HG03097 (cell line): ENCODE measurements at regions not wholly inside any gene's neighbourhood (a gene's known extent, or its start where the extent isn't known, plus 50 kb on each side); places are given as distances from the start of the nearest gene placed in this dataset.
A peak's percentile ranks its signal among the peaks of the same experiment; 100 is the strongest.
"Not testable (repeated sequence)": the region's sequence is repeated elsewhere in the genome, so short reads cannot be mapped to it uniquely, and the experiment has no call there.

ENCODE experiments used
- ATAC-seq: cut with Tn5 transposase; IDR thresholded peaks from one replicate; pipeline ENCODE4 v1.9.1; 2021; ENCODE audit not compliant: unreplicated experiment, low FRiP score

DNA sequence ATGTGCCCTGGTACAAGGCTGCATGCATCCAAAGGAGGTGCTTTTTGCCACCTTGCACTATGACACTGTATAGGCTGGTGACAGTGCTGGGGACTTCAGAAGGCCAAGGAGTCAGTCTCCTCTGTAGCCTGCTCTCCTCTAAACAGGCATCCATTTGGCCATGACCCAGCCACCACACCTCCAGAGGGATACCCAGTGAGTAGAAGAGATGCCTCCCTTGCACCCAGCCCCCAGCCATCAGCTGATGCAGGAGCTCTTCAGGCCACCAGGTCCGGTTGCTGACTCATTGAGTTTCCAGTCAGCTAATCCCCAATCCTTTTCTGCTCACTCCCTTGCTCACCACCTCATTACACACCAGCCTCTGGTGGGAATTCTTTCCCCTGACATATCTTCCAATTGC is 99.8 kb downstream of the PJA1 start:
- no peak for ATAC-seq

DNA sequence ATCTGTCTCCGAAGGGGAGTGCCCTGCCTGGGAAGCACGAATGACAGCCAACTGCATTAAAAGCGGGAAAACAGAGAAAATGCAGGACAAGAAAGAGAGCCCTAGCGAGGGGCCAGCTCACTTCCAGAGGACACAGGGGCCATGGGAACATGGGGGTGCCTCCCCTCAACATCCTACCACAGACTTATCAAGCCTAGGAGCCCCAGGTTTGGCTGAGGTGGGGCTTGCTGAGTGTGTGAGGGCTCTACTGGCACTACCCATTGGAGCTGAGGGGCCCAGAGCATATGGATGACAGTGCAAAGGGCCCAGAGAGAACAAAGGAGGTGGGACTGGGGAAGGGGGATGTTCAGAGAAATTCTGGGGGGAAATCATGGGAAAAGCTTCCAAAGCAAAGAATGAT is 101.8 kb downstream of the PJA1 start:
- ATAC-seq, result no peak

DNA sequence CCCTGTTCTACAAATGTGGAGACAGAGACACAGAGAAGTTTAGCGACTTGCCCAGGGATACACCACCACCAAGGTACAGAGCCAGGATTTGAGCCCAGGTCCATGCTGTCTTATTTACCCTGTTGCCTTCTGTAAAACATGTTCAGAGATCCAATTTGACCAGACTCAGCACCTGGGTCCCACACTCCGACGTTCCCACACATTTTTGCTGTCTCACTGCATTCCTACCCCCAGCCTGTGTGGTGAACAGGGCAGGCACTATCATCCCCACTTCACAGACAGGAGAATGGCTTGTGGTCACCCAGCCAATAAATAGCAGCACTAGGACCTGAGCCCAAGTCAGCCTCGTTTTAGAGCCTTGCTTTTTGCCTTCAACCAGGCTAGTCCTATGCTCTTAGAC is 102.8 kb downstream of the PJA1 start:
- ATAC-seq, result no peak

DNA sequence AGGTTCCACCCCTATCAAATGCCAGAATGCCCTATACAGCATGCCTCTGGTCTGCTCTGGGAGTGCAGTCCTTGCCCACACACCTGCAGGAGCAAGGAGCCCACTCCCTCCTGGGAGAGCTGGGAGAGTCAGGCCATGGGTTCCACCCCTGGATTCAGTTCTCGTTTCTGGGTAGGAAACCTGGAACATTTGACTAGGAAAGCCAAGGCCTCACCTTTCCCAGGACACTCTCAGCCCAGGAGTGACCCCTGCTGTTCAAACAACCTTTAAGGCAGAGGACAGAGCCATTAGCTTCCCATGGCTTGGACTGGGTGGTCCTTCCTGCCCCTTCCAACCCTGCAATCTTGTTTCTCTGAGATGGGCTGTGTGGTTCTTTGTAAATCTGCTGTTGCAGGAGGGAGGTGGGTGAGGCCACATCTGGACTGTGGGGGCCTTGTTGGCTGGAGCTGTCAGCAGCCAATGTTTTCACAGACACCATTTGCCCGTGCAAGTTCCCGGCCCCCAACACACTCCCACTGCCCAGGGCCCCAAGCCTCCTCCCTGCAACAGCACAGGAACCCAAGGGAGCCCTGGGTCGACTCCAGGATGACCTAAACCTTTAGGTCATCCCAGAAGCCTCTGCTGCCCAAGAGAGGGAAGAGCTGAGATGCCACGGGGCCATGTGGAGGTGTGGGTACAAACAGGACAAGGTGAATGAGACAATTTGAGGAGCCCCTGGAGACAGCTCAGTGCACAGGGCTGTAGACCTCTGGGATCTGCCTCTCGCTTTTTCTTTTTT is 104.4 kb downstream of the PJA1 start:
- no peak for ATAC-seq

DNA sequence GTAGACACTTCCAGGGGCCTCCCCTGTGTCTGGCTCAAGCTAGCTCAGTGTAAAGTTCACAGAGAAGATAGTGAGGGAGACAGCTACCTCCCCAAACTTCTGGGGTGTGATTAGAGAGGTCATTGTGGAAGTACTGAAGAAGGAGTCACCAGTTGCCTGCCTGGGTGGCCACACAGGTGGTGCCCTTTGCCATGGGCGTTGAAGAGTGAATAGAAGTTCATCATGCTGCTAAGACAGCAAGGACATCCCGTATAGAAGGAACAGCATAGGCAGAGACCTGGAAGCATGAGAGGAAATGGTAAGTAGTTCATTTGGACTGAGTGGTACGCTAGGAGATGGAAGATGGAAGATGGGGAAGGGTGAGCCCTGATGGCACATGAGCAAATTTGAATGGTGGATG is 110.1 kb downstream of the PJA1 start:
- no peak for ATAC-seq

DNA sequence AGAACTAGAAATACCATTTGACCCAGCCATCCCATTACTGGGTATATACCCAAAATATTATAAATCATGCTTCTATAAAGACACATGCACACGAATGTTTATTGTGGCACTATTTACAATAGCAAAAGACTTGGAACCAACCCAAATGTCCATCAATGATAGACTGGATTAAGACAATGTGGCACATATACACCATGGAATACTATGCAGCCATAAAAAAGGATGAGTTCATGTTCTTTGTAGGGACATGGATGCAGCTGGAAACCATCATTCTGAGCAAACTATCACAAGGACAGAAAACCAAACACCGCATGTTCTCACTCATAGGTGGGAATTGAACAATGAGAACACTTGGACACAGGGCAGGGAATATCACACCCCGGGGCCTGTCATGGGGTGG is 110.8 kb downstream of the PJA1 start:
- ATAC-seq, result not testable (repeated sequence)

DNA sequence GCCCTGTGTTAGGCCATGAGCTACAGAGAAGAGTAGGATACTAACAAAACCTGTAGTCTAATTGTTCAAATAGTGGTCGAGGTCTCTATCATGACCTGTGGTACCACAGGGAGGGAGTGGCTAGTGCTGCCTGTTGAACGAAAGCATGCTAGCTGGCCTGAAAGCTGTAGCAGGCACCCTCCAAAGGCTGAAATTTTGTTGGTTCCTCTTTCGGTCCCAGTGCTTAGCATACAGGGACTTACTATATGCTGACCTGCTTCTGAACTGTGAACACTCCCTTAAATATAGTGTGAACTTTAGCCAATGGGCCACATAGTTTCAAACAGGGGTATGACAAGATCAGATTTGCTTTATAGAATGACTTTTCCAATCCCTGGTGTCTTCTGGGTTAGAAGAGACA is 113.4 kb downstream of the PJA1 start:
- ATAC-seq, result no peak

DNA sequence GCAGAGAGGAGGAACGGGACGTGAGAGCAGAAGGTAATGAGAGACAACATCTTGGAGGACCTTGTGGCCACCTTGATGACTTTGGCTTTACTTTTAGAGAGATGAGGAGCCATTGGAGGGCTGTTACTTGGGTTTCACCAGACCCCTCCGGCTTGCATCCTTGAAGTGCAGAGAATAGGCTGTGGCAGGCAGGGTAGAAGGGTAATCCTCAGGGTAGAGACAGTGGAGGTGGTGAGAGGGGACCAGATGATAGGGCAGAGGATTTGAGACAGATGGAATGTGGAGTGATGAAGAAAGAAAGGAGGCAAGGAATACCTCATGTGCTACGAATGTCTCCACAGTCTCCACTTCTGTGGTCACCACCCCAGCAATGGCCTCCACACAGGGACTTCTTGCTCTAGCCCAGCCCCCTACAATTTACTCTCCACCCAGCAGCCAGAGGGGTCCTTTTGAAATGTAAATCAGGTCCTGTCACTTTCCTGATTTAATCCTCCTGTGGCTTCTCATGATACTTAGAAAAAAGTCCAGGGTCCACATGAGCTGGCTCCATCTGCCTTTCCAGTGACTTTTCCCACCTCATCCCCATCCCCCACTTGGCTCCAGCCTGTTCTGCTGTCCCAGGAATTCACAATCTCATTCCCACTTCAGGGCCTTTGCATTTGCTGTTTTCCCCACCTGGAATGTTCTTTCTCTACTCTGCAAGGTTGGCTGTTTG is 115.0 kb downstream of the PJA1 start:
- no peak for ATAC-seq

DNA sequence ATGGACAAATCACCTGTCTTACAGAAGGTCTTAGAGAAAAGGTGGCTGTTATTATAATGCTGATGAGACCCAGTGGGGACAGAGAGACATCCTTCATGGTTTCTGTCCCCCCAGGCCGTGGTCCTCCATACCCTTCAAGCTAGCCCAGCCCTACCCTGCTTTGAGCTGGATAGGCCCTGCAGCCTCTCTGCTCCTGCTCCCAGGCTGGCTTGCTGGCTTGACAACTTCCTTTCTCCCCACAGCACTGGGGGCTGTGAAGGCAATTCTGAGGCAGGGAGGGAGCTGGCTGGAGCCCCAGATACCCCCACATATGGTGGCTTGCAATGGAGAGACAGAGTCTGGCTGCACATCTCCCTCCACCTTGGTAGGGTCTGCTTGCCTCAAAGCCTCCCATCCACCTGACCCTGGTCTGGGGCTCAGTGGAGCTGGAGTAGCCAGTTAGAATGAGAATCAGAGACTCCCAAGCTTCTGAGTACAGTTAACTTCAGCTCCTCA is 118.2 kb downstream of the PJA1 start:
- ATAC-seq, result no peak

DNA sequence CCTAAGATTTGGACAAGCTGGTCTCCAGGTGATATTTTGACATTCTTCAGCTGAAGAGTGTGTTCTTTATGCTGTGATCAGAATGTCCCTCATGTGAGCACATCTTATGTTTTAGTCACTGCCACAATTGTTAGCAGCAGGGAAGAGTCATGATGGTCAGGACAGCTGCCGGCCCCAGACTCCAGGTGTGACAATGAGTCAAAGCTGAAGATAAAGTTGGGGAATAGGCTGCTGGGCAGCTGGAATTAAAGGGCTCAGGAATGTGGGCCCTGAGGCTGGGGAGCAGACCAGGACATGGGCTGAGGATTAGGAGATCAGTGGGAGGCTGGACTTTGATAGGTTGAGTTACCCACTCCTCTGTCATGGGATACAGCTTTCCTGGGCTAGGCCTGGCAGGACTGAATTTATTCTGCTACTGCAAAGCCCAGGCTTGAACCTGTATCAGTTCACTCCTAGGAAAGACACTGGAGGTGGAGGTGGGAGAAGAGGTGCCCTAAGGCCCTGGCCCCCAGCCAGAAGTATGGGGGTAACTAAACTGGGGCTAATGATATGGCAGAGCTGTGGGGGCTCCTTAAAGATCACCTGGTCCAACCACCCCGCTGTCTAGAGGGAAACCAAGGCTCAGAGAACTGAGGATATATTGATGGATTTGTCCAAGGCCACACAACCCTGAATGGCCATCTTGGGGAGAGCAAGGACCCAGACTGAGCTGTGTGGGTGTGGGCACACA is 119.5 kb downstream of the PJA1 start:
- ATAC-seq, result no peak

DNA sequence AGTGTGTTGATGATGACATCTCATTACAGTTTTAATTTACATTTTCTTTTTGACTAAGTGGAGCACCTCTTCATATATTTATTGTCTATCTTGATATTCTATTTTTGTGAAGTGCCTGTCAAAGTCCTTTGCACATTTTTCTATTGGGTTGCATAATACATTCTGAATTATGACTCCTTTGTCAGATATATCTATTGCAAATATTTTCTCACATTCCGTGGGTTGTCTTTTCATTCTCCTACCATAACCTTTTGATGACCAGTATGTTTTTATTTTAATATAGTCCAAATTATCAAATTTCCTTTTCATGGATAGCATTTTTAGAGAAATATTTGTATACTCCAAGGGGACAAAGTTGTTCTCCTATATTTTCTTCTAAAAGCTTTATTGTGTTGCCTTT is 126.4 kb downstream of the PJA1 start:
- no peak for ATAC-seq

DNA sequence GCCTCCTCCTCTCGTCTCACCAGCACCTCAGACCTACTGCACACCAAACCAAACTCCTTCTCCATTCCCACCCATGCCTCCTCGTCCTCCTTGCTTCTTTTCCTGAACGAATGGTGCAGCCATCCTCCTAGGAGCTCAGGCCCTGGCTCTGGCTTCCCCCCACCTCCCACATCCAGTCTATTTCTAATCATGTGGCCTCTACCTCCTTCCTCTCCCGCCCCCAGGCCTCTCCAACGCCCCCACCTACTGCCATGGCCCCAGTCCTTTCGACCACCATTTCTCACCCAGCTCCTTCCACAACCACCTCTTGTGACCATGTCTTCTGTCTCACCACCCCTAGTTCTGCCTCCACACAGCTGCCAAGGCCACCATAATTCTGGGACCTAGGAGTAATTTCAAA is 127.1 kb downstream of the PJA1 start:
- ATAC-seq, result no peak

DNA sequence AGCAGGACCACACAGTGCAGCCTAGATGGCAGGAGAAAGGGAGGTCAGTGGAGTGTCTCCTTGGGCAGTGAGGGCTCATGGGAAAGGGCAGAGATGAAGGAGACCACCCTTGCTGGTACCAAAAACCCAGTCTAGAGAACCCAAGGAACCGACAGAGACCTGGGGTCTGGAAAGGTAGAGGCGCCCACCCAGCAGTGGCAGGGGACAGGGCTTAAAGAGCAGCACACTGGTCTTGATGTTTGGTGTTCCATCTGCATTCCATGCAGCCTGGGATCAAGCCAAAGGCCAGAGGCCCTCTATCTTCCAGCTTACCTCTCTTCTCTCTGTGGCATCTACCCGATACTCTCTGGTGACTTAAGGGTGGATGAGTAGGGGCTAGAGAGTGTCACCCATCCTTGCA is 127.5 kb downstream of the PJA1 start:
- ATAC-seq, result no peak

DNA sequence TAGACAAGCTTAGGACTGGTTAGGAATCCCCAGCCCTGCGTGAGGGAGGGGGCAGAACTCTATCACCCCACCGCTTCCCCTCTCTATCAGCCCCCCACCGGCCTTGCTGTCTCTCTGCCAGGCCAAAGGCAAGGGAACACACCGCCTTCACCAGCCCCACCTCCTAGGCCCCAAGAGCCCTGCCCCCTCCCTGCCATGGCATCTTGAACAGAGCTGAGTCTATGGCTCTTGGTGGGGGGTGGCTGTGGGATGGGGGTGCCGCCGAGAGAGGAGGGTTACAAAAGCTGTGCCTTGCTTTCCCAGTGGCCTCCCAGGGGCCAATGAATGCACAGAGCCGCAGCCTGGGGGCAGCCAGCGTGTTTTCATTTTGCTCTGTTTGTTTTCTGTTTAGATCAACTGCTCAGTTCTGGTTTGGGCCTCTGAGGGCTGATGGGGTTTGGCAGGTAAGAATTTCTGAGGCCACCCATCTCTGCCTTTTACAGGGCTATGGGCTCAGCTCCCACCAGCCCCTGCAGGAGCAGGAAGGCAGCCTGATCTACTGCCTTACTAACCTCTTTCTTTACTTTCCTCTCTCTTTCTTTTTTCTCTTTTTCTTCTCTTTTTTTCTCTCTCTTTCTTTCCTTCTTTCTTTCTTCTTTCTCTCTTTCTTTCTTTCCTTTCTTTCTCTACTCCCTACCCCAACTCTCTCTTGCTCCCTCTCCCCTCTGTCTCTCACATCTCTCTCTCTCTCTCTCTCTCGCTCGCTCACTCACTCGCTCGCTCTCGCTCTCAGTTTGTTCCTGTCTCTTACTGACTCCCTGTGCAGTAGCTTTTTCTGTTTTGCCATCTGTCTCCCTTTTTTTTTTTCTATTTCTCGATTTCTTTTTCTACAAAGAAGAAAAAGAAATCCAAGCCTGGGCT is 128.3 kb downstream of the PJA1 start:
- ATAC-seq, result no peak

DNA sequence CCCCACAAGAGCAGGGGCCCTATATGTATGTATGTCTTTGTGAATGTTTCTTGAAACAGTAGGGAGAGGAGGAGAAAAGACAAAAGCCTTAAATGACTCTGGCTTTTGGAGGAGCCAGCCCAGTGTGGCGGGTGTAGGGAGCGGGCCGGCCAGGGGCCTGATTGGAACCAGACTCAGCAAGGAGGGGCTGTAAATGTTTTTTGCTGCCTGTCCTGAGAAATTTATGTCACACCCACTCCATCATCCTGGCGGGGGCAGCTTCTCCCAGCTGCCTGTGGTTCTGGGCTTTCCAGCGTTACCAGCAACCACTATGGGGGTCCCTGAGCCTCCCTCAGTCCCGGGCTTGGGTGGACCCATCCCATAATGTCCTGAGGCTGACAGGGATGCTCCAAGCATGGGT is 130.8 kb downstream of the PJA1 start:
- no peak for ATAC-seq

DNA sequence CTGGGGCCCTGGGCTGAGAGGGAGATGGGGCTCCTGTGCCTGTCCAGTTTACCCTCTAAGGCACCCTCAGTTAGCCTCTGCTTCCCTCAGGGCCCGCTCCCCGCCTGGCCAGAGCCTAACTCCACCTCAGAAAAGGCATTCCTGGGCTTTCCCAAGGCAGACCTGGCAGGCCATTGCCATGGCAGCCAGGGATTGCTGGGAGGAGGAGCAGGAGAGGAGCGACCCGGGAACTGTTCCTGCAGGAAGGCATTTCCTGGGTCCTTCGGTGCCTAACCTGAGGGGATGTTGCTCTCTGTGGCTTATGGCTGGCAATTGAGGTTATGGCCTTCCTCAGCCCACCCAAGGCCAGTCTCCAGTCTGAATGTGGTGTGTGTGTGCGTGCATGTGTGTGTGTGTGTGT is 131.3 kb downstream of the PJA1 start:
- no peak for ATAC-seq

DNA sequence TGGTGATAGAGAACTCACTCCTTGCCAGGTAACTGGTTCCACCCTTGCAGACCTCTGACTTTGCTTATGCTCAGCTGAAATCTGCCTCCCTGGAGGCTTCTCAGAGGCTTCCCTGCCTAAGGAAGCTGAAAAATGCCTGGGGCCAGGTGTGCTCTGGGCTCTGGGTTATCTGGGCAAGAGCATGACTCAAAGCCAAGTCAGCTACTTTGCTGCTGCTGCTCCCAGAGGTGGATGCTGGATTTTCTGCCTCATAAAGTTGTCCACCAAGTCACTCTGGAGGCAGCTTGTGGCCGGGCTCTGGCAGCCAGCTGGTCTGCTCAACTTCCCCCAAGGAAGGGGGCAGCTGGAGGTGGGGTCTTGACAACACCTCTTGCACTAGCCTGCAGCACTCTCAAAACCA is 132.7 kb downstream of the PJA1 start:
- ATAC-seq, result no peak

DNA sequence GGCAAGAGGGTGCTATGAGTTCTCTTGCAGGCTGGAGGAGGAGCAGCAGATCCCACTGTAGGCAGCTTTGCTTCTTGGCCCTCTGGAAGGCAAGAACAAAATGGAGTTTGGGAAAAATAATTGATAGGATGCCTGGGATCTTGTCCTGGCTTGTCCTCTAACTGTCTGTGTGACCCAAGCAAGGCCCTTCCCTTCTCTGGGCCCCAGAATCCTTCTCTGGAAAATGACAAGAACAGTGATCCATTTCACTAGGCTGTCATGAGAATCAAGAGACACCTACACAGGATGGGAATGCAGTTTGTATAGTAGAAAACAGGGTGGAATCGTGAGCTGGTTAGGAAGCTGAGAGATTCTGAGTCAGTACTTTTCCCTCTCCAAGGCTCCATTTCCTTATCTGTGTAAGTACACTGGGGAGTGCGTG is 133.3 kb downstream of the PJA1 start:
- ATAC-seq, result no peak

DNA sequence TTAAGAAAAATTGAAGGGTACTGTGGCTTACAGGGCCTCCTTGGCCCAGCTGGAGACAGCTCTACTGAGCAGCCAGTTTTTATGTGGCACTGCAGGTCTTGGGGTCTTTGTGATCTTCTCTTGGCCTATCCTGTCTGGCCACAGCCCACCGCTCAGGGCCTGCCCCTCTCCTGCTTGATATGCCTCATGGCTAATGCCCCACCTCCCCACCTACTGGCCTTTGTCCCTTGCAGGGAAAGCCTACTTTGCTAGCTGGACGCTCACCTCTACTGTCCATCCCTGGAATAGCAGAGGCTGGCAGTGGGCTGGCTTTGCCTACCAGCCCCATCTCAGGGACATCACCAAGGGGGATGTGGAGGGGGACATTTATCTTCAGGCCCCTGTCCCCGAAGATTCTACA is 134.1 kb downstream of the PJA1 start:
- ATAC-seq, result no peak

DNA sequence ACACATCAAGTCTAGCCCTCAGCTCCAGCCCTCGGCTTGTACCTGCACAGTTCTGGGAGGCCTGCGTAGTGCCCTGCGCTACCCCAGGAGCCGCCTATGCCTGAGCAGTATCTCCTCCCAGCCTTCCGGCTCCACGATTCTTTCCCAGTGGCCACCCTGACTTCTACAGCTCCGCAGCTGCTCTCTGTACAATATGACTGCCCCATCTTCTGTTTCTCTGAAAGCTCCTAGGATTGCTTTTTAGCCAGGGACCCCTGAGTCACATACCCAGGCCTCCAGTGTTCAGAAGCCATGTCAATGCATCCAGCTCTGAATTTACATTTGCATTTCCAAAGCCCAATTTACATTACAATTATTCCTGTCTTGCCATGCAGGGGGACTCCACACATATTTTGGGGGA is 135.5 kb downstream of the PJA1 start:
- ATAC-seq, result no peak

DNA sequence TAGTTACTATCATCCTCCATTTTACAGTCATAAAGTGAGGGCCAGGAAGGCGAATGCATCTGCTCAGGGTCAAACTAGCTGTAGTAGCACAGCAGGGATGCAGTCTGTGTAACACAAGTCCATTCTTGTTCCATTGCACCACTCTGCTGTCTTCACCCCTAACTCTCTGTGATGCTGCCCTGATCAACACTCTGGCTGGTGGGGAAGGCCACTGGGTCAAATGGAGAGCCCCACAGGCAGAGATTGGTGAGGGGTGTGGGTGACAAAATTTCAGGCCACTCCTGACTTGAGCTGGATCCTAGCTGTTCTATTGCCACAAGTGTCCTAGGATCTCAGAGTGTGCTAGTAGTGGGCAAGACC is 136.5 kb downstream of the PJA1 start:
- peak; percentile 22 for ATAC-seq
